NCI-H69 (cell line): ENCODE measurements at regions not wholly inside any gene's neighbourhood (a gene's known extent, or its start where the extent isn't known, plus 50 kb on each side); places are given as distances from the start of the nearest gene placed in this dataset.
A peak's percentile ranks its signal among the peaks of the same experiment; 100 is the strongest.
"Not testable (repeated sequence)": the region's sequence is repeated elsewhere in the genome, so short reads cannot be mapped to it uniquely, and the experiment has no call there.

Experiments used
- DNase-seq: peaks from one replicate; lab custom pipeline; 2025; lab: John Stamatoyannopoulos, UW

- DNase-seq = no peak
Measured at GRCh38 chr10:78437998-78438906, 404.6 kb downstream of the RPS24 start.

DNA sequence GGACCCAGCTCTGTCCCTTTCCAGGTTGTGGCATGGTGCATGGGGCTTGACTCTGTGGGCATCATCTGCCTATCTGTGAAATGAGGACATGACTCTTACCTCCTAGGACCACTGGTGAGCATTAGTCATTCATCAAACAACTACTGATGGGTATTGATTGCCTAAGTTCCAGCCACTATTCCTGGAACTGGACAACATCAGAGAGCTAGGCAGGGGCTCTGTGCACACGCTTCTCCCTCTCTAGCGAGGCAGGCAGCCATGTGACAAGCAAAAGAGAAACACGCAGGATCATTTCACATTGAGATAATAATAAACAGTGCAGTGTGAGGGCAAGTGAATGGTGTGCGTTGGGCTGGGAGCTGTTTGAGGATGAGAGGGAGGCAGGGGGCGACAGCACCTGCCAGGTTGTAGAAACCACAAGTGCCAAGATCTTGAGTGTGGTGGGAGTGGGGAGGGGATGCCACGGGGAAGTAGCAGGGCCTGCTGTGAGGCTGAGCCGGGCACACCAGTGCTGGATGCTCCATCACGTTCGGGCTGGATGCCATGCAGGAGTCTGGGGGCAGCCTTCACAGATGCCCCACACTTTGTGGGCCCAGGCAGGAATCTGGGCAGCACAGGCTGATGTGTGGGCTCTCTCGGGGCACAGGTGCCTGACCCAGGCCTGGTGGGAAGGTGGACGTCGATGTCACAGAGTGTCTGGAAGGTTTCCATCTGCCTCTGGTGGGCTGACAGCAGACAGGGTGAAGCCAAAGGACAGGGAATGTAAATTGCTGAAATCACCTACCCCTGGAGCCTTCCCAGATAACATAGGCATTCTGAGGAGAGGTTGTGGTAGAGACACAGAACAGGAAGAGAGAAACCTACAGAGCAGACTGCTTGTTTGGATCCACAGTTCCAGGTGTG is 405.5 kb downstream of the RPS24 start:
- DNase-seq = no peak

DNA sequence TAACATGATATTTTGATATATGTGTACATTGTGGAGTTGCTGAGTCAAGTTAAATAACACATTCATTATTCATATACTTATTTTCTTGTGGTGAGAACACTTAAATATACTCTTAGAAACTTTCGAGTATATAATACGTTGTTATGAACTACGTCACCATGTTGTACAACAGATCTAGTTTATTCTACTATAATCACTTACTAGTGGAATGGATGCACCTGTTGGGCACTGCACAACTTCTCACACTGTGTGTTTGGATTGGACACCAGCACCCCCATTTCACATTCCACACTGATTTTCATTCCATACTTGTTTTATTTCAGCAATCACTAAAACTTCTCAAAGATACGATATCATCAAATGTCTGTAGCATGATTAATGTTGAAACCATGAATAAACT is 407.3 kb downstream of the RPS24 start:
- DNase-seq = no peak

DNA sequence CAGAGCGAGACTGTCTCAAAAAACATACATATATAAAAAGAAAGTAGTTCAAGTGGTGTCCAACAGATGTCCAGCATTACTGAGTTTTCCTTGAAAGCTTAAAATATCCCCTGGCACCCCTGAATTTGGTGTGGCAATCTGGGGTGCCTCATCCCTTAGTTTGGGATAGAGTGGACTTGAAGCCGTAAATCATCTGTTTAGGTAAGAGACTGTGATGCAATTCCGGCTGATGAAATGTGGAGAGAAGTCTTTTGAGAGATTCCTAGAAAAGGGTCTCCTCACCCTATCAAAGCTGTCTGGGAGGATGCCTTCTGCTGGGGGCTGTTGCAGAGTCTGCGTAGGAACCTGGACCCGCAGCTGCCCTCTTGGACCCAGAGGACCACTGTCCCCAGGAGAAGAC is 408.0 kb downstream of the RPS24 start:
- no peak for DNase-seq

- no peak for DNase-seq
Measured at GRCh38 chr10:78442836-78443550, 409.3 kb downstream of the RPS24 start.

GRCh38 chr10:78443900-78444571 is 410.4 kb downstream of the RPS24 start:
- no peak for DNase-seq

DNA sequence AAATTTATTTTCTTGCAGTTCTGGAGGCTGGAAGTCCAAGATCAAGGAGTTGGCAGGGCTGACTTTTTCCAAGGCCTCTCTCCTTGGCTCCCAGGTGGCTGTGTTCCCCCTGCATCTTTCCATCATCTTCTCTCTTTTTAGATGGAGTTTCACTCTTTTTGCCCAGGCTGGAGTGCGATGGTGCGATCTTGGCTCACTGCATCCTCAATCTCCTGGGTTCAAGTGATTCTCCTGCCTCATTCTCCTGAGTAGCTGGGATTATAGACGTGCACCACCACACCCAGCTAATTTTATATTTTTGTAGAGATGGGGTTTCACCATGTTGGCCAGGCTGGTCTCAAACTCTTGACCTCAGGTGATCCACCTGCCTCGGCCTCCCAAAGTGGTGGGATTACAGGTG is 411.1 kb downstream of the RPS24 start:
- DNase-seq = not testable (repeated sequence)

GRCh38 chr10:78445308-78445707 is 411.6 kb downstream of the RPS24 start:
- DNase-seq = no peak

DNA sequence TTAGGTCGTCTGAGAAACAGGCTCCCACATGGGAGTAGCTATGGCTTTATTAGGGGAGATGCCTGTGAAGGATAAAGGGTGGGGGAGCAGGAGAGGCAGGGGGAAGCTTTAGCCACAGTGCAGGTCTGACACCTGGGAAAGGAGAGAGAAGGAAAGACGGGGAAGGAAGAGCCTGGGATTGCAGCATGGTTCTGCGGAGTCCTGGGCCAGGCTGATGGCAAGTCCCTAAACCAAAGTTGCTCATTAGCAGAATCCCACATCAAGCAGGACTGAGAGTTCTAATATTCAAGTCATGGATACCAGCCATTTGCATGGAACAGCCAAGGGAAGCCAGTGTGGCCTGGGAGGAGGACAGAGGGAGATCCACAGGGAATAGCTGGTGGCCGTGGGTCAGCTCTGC is 414.8 kb downstream of the RPS24 start:
- DNase-seq = no peak

GRCh38 chr10:78448994-78449418 is 415.3 kb downstream of the RPS24 start:
- no peak for DNase-seq

DNA sequence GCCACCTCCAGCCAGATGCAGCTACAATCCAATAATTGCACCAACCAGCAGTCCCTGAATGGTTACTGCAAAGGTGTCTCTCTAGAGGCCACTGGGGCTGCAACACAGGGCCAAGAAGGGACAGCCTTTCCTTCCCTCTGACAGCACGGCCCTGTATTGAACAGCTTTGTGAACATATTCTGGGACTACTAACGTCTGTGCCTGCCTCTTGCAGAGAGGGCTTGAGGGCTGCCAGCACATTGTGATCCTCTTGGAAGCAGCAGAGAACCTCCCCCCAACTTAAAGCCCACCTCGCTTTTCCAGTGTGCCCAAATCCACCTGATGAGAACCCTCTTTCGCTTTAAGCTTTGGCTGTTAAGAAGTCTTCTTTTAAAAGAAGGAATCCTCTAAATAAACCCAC is 415.9 kb downstream of the RPS24 start:
- no peak for DNase-seq

- DNase-seq = no peak
Measured at GRCh38 chr10:78450239-78450638, 416.6 kb downstream of the RPS24 start.

DNA sequence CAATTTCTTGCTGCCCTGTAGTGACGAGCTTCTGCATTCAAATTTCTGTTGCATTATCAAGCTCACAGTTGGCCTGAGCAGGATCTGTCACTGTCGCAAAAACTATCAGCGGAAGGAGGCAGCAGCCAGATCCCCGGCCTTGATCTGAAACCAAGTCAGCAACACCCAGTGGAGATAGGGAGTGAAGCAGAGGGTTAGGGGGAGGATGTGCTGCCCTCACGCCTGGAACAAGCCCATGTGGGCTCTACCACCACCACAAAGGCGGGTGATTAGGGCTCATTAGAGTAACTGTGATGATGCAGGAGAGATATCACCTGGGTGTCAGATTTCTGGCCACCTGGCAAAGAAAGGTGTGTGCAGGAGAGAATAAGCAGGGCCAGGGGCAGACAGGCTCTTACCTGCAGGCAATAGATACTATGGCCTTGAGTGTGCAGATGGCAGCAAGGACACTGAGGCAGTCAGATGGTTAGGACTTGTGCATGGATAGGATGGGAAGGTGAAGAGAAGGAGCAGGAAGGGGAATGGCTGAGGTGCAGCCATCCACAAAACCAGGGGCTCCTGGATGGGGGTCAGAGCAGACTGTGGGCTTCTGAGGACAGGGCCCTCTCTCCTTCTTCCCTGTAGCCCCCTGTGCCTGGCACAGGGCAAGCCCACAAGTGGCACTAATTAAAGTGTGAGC is 417.3 kb downstream of the RPS24 start:
- peak; percentile 77 for DNase-seq

DNA sequence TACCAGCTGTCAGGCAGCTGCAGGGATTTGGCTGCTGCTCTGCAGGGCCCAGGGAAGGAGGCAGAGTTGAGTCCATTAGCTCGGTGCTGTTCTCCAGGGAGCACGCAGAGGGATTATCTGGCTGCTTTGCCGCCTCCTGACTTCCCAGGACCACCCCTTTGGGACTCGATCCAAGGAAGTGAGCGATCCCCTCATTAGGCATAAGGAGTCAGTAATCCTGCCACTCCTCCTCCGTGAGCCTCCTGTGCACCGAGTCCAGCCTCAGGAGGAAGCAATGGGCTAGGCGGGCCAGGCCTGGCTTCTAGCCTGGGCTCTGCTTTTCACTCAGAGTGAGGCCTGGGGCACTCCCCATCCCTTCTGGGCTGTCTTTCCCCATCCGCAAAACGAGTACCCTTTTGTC is 417.9 kb downstream of the RPS24 start:
- peak; percentile 93 for DNase-seq

GRCh38 chr10:78454123-78454645 is 420.5 kb downstream of the RPS24 start:
- no peak for DNase-seq

DNA sequence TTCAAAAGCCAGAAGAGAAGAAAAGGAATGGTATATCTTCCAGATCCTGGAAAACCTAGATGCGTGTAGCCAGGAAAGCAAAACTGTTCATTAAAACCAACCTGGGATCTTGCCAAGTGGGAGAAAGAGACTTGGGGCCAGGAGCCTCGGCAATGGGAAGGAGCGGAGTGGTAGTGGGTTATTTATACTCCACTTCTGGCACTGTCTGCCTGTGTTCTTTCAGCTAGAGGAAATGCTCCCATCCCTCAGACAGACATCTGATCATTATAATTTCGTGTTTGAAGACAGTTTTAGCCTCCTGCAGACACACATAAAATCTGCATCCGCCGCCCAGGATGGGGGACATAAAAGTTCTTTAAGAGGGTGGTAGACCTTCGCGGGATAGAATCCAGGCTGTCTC is 421.6 kb downstream of the RPS24 start:
- DNase-seq = peak; percentile 20

DNA sequence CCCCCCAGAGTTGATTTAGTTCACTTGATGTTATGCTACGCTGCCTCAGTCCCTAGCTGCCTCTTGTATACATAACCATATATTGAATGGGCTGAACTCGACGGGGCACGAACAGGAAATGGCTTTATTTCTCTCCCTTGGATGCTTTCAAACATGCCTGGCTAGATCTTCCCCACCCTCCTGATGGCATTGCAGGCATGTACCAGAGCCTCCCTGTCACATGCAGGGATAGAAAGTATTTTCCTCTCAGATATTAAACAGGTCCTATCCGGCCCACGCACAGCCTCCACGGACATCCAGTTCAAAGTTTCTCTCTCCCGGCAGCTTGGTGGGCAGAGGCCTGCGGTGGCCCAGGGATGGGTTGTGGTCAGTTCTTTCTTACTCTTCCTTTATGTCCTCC is 422.1 kb downstream of the RPS24 start:
- DNase-seq = peak; percentile 4

- DNase-seq = no peak
Measured at GRCh38 chr10:78456649-78457400, 423.2 kb downstream of the RPS24 start.

DNA sequence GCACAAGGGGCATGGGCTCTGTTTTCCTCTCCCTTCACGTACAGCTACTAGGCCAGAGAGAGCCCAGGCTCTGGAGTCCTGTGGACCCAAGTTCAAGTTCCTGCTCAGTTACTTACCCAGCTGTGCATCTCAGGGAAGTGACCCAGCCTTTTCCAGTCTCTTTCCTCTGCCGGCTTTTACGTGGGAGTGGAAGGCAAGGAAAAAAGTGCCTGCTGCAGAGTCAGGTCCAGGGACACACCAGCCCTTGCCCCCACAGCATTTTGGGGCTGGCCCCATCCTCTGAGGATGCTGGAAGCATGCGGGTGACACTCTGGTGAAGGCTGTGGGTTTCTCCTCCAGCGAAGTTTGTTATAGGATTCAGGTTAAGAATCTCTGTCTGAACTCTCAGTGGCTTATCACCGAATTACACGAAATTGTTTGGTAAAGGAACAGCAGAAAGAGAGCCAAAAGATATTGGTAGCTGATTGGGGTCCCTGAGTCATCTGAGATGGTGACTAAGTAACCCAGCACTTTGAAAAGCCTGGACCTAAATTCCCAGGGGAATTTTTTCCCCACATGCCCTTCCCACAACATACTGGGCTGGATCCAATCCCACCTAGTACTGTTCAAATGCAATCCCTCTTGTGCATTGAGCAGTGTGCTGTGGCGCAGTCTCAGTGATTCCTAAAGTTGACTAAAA is 424.3 kb downstream of the RPS24 start:
- DNase-seq = no peak
